Psoas muscle (tissue), 7 donors: ENCODE measurements at regions not wholly inside any gene's neighbourhood (a gene's known extent, or its start where the extent isn't known, plus 50 kb on each side); places are given as distances from the start of the nearest gene placed in this dataset.

Source experiments
- ATAC-seq, 4 donors: fragments of 200-7000 bp; cut with Tn5 transposase; one replicate each; pipeline ENCODE4 v1.9.1; 2020; ENCODE audit warnings: moderate library complexity in 3 of 4, mild to moderate bottlenecking in 2 of 4
- DNase-seq, 2 donors: peaks; one replicate each; pipeline ENCODE4 v3.0.0-alpha.2; 2020
- H3K27ac ChIP-seq: fragments of 200-600 bp; one replicate; pipeline ENCODE4 v1.8.0; 2022
- H3K27me3 ChIP-seq, 3 donors: fragments of 200-600 bp in 1 of 3; one replicate each; pipeline versions ENCODE4 v1.6.1 to v1.8.0; 2013 to 2022; ENCODE audit warnings: low read length in 2 of 3, mild to moderate bottlenecking in 2 of 3, moderate library complexity in 1 of 3; ENCODE audit not compliant: insufficient read depth in 3 of 3
- H3K36me3 ChIP-seq, 2 donors: fragments of 200-600 bp in 1 of 2; one replicate each; pipeline versions ENCODE4 v1.6.1 to v1.8.0; 2013 to 2022; ENCODE audit warnings: low read depth in 1 of 2, mild to moderate bottlenecking in 1 of 2, moderate library complexity in 1 of 2; ENCODE audit not compliant: insufficient read depth in 1 of 2
- H3K4me1 ChIP-seq: fragments of 200-600 bp; one replicate; pipeline ENCODE4 v1.8.0; 2022
- H3K4me3 ChIP-seq: fragments of 200-600 bp; one replicate; pipeline ENCODE4 v1.8.0; 2022; ENCODE audit warnings: mild to moderate bottlenecking
- H3K9me3 ChIP-seq: fragments of 200-600 bp; one replicate; pipeline ENCODE4 v1.8.0; 2022
- WGBS, 3 donors: extraction: QIAGEN DNeasy Blood & Tissue Kit; methylation state at CpG; one replicate each; pipeline versions ENCODE4 v1.1.6 to v1.1.7; 2013; 5-methylcytosine and 5-hydroxymethylcytosine counted together
- intact Hi-C, 2 donors: fragments of 100-400 bp; cut with DNase I; formaldehyde crosslinking; loops; one replicate each; pipeline versions ENCODE4 v1.11.0 to v1.14.2; 2022
- TF ChIP-seq, protein P1 (sequence below): fragments of 200-600 bp; IDR thresholded peaks from one replicate; pipeline ENCODE4 v1.8.0; 2022; ENCODE audit warnings: antibody characterized with exemption
- donor health status: healthy with polysubstance abuse.
- donor health status: DM: no; HTN: no; CAD: no; lungs with moderate emphysema.
- donor health status: Bipolar disorder and iron deficiency.
- donor health status: healthy.
- donor health status: DM: yes; HTN: yes; CAD: no.
- donor health status: DM: no; HTN: no; CAD: no.
- donor health status: DM: yes; HTN: yes; CAD: no.

DNA sequence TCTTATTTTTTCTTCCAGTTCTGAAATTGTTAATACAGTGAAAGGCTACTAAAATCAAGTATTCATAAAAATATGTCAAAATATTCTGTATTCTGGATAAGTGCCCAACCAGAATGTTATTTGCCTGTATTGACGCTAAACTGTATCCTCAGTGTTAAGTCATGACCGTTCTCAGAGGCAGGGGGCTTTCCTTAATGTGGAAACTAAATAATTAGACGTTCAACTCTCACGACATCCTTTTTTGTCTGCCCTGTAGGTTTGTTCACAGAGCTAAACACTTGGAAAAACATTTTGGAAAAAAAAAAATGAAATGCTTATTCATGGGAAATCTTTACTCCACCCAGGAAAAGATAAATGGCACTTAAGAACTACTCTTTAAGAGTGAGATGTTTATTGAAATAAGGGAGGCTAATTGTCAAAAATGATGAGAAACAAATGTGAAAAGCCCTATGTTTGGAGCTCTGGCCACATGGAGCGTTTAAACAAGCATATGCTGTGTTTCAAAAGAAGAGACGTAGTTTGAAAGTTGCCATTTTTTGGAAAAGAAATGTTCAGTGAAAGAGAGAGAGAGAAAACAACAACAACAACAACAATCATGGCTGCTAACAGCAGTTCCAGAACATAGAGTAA is 453.1 kb upstream of the MARCKS start:
- WGBS, 3 donors = 79 to 83% (median 82%) methylated on average over 6 of the region's 6 CpGs
- Histone ChIP-seq H3K9me3 (no peaks in the 10 kb centered on the region), H3K36me3 (no peaks in the 10 kb centered on the region), H3K4me1 (no peaks in the 10 kb centered on the region), H3K4me3 (no peak overlapping the region), H3K27ac (no peak overlapping the region), H3K27me3 (no peaks in the 10 kb centered on the region)
- intact Hi-C loops = no loop called here
- DNase-seq = no peak
- ATAC-seq = no peak
- TF ChIP-seq, protein P1, sequence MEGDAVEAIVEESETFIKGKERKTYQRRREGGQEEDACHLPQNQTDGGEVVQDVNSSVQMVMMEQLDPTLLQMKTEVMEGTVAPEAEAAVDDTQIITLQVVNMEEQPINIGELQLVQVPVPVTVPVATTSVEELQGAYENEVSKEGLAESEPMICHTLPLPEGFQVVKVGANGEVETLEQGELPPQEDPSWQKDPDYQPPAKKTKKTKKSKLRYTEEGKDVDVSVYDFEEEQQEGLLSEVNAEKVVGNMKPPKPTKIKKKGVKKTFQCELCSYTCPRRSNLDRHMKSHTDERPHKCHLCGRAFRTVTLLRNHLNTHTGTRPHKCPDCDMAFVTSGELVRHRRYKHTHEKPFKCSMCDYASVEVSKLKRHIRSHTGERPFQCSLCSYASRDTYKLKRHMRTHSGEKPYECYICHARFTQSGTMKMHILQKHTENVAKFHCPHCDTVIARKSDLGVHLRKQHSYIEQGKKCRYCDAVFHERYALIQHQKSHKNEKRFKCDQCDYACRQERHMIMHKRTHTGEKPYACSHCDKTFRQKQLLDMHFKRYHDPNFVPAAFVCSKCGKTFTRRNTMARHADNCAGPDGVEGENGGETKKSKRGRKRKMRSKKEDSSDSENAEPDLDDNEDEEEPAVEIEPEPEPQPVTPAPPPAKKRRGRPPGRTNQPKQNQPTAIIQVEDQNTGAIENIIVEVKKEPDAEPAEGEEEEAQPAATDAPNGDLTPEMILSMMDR = no peak

DNA sequence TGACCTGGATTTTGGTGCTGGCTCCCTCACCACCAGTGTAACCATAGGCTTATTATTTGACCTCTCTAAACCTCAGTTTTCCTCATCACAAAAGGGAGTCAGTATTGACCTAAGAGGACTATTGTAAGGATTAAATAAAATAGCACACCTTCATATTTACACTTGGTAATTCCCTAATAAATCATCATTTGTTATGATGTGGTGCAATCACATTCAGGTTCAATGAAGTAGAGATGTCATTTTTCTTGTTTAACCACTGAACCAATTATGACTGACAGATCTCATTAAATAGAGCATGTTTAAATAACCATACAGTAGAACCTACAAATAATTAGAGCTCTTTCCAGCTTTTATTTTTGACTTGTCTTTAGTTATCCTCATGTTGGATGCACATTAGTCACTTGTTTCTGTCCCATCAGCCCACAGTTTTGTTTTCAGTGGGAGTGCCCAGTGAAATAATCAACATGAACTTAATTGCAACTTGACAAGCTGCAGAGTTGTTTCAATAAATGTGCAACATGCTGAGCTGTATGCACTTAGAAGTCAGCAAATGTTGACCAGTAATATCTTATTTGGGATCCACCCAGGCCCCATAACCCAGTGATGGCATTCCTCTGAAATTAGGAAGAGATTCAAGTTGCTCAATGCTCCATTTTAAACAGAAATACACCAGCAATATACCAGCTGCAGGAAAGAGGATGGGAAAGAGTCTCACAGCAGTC is 451.7 kb upstream of the MARCKS start:
- H3K27ac ChIP-seq = no peak overlapping the region
- no peaks in the 10 kb centered on the region for H3K9me3 ChIP-seq
- H3K27me3 ChIP-seq = no peaks in the 10 kb centered on the region
- no peaks in the 10 kb centered on the region for H3K4me1 ChIP-seq
- no peaks in the 10 kb centered on the region for H3K36me3 ChIP-seq
- no peak for ATAC-seq
- DNase-seq = no peak
- TF ChIP-seq, protein P1 = no peak
- H3K4me3 ChIP-seq = no peak overlapping the region
- intact Hi-C loops = no loop called here

DNA sequence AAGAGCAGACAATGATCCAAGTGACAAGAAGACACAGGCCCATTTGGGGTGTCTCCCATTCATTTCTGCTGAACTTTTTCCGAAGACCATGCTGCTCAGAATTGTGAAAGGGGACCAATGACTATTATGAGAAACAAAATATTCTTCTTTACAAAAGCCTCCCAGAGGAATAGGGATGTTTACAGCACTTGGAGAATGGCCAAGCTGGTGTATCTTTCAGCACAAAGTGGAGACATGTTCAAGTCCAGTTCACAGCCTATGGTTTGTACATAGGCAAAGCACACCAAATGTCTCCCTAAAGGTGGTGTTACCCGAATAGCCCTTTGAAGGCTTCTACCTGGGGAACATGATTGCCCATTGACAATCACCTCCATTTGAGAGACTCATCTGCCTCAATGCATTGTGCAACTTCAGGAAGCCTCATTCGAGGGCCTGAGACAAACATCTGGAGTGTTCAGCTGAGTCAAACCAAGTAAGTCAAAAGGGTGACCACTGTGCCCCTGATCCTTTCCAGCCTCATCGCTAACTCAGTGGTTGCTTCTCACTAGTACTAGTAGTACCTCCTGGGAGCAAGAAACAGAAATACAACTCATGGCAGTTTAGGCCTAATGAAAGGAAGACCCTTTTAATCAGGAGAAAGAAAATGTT is 451.0 kb upstream of the MARCKS start:
- 90 to 91% (median 91%) methylated on average over 4 of the region's 4 CpGs for WGBS, 3 donors

GRCh38 chr6:113411011-113411410 is 446.1 kb upstream of the MARCKS start:
- H3K27ac ChIP-seq = no peak overlapping the region
- H3K4me1 ChIP-seq = peaks cover 3% of the 10 kb centered on the region
- H3K4me3 ChIP-seq = no peak overlapping the region
- no peak for DNase-seq
- H3K36me3 ChIP-seq = no peaks in the 10 kb centered on the region
- intact Hi-C loops = loop anchor here in 1 of 2 donors (10.0 kb wide), 1 partner anchor 444 kb away; the partner anchor contains the start of gene MARCKS
- TF ChIP-seq, protein P1 = no peak
- no peaks in the 10 kb centered on the region for H3K27me3 ChIP-seq
- no peak for ATAC-seq
- H3K9me3 ChIP-seq = no peaks in the 10 kb centered on the region

More for the DNA sequence above, 451.0 kb upstream of the MARCKS start:
- Histone ChIP-seq H3K27ac (no peak overlapping the region), H3K4me3 (no peak overlapping the region), H3K4me1 (no peaks in the 10 kb centered on the region), H3K9me3 (no peaks in the 10 kb centered on the region), H3K27me3 (no peaks in the 10 kb centered on the region), H3K36me3 (no peaks in the 10 kb centered on the region)
- DNase-seq (no peak), ATAC-seq (no peak)
- intact Hi-C loops = no loop called here
- TF ChIP-seq, protein P1 = no peak
